OCI-LY7 (cell line): ENCODE measurements at regions not wholly inside any gene's neighbourhood (a gene's known extent, or its start where the extent isn't known, plus 50 kb on each side); places are given as distances from the start of the nearest gene placed in this dataset.

ENCODE experiments used
- EZH2phosphoT487 ChIP-seq: fragments of 200-600 bp; sonication (generic); IDR thresholded peaks from 2 replicates; pipeline ENCODE4 v1.6.1; 2018; ENCODE audit warnings: low read depth, borderline replicate concordance, mild to moderate bottlenecking, mixed run types, antibody characterized with exemption, low read length, moderate library complexity, mixed read lengths
- TF ChIP-seq, protein P1 (sequence below): fragments of 200-600 bp; sonication (generic); conservative IDR thresholded peaks from 2 replicates; pipeline ENCODE4 v1.5.1; 2014; ENCODE audit warnings: mild to moderate bottlenecking, antibody characterized with exemption, low read length, moderate library complexity, mixed read lengths

DNA sequence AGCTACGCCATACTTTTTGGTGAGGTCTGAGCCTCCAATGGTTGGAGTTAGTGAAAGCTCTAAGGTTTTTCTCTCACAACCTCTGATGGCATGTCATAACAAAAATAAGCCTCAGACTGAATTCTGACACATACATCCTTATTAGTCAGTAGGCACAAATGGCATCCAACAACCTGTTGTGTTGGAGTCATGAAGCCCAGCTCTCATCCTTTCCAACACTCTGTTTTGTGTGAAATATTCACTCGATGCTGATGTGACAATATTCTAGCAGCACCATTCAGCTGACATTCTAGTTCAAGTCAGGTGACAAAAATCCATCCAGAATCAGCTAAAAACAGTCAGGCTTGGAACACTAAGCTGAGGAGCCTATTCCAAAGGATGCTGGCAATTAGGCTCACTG lies 603.2 kb upstream of the ID2 start:
- TF ChIP-seq, protein P1, sequence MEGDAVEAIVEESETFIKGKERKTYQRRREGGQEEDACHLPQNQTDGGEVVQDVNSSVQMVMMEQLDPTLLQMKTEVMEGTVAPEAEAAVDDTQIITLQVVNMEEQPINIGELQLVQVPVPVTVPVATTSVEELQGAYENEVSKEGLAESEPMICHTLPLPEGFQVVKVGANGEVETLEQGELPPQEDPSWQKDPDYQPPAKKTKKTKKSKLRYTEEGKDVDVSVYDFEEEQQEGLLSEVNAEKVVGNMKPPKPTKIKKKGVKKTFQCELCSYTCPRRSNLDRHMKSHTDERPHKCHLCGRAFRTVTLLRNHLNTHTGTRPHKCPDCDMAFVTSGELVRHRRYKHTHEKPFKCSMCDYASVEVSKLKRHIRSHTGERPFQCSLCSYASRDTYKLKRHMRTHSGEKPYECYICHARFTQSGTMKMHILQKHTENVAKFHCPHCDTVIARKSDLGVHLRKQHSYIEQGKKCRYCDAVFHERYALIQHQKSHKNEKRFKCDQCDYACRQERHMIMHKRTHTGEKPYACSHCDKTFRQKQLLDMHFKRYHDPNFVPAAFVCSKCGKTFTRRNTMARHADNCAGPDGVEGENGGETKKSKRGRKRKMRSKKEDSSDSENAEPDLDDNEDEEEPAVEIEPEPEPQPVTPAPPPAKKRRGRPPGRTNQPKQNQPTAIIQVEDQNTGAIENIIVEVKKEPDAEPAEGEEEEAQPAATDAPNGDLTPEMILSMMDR: no peak
- TF ChIP-seq EZH2phosphoT487: no peak
